ENCODE measurements at regions not wholly inside any gene's neighbourhood (a gene's known extent, or its start where the extent isn't known, plus 50 kb on each side); places are given as distances from the start of the nearest gene placed in this dataset.

- TF ChIP-seq EZH2phosphoT487 (IDR thresholded peaks at IDR 0.05; ENCODE audit: borderline replicate concordance, low read length) (no peak), CTCF (IDR thresholded peaks at IDR 0.05; ENCODE audit: low read depth, low read length, poor library complexity, severe bottlenecking) (no peak)
Observed at GRCh38 chr9:107639426-107639825, 149.9 kb upstream of the KLF4 start.
